ENCODE measurements at regions not wholly inside any gene's neighbourhood (a gene's known extent, or its start where the extent isn't known, plus 50 kb on each side); places are given as distances from the start of the nearest gene placed in this dataset.

DNA sequence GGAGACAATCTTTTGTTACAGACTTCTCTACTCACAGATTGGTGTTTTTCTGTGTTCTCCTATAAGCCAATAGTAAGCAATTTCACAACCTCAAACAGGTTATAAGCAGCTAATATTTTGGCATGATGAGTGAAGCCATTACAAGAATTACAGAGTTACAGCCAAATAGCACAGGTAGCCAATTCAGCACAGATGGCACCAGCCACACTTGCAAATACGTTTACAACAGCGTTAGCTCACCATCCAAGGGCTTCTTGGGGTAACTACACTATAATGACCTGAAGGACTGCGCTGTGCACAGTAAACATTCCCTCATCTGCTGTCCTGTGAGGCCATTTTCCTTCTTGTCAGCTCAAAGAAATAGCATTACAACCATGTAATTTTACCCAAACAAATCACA lies 428.6 kb downstream of the TCERG1L start:
- Histone ChIP-seq H4K20me1 (ENCODE audit: insufficient read depth, low read length) (no peaks in the 10 kb centered on the region), H3K14ac (replicated peaks; ENCODE audit: low read depth, low read length) (no peak overlapping the region), H3K27ac (ENCODE audit: insufficient read depth, low read length) (no peak overlapping the region), H4K8ac (ENCODE audit: low read depth in 2 of 2, low read length in 2 of 2) (no peak overlapping the region), H2BK15ac (ENCODE audit: low read depth, low read length) (no peak overlapping the region), H3K23ac (ENCODE audit: low read depth, low read length) (no peak overlapping the region), H3K4me3 (ENCODE audit: insufficient read depth, low read depth, low read length) (no peak overlapping the region), H3K18ac (ENCODE audit: low read depth, low read length) (no peak overlapping the region), H3K79me1 (ENCODE audit: low read depth in 1 of 2, low read length in 2 of 2) (no peaks in the 10 kb centered on the region), H2BK20ac (ENCODE audit: low read depth, low read length) (no peak overlapping the region), H2BK5ac (ENCODE audit: low read depth, low read length, poor library complexity, severe bottlenecking) (no peak overlapping the region), H3K9me1 (ENCODE audit: insufficient read depth, low read length) (no peaks in the 10 kb centered on the region), H4K5ac (ENCODE audit: low read depth, low read length) (no peak overlapping the region), H2AFZ (replicated peaks; ENCODE audit: low read length, poor library complexity) (no peak overlapping the region), H3K36me3 (ENCODE audit: control insufficient read depth, insufficient read depth, low read length) (no peaks in the 10 kb centered on the region), H4K91ac (ENCODE audit: insufficient read depth, low read depth, low read length) (no peak overlapping the region), H3K4me2 (ENCODE audit: low read depth, low read length) (no peak overlapping the region), H3K9me3 (ENCODE audit: control insufficient read depth, insufficient read depth, low read length) (peaks cover 41% of the 10 kb centered on the region), H2BK120ac (ENCODE audit: low read depth, low read length) (no peak overlapping the region), H3K56ac (ENCODE audit: extremely low read depth, insufficient read depth, low read length) (no peak overlapping the region), H3K27me3 (ENCODE audit: control insufficient read depth, insufficient read depth, low read length) (no peaks in the 10 kb centered on the region), H3K4ac (ENCODE audit: low read depth, low read length) (no peak overlapping the region), H3K9ac (ENCODE audit: low read depth, low read length) (no peak overlapping the region), H2AK5ac (ENCODE audit: low read depth, low read length) (no peak overlapping the region), H2AK9ac (replicated peaks; ENCODE audit: low read depth, low read length, poor library complexity) (no peak overlapping the region), H3K4me1 (ENCODE audit: control insufficient read depth, insufficient read depth, low read length) (no peaks in the 10 kb centered on the region)
- in situ Hi-C loops (cut with MboI; ENCODE audit: low sequenced_read_pairs) (no loop called here), intact Hi-C loops (cut with micrococcal nuclease) (no loop called here), dilution Hi-C loops (cut with HindIII; ENCODE audit: low sequenced_read_pairs, unreplicated experiment) (no loop called here)
- ChIA-PET POLR2A (ENCODE audit: unreplicated experiment) (no interaction called here), CTCF (no interaction called here)
- DNase-seq (no peak), ATAC-seq (ENCODE audit: low read depth) (no peak)
- no TSS peak for BruUV-seq (replicated peaks)
- 37% methylated on average over 2 of the region's 3 CpGs; no CpG with 5 or more reads in 1 of the 2 experiments for WGBS, 2 experiments (ENCODE audit: extremely low coverage in 2 of 2, insufficient read length in 1 of 2)
- TF ChIP-seq NFE2L2 (IDR thresholded peaks at IDR 0.05; ENCODE audit: low read depth, low read length), result no peak
- TF ChIP-seq, protein P1, sequence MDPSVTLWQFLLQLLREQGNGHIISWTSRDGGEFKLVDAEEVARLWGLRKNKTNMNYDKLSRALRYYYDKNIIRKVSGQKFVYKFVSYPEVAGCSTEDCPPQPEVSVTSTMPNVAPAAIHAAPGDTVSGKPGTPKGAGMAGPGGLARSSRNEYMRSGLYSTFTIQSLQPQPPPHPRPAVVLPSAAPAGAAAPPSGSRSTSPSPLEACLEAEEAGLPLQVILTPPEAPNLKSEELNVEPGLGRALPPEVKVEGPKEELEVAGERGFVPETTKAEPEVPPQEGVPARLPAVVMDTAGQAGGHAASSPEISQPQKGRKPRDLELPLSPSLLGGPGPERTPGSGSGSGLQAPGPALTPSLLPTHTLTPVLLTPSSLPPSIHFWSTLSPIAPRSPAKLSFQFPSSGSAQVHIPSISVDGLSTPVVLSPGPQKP (IDR thresholded peaks at IDR 0.05; ENCODE audit: borderline replicate concordance, low read depth, low read length), result no peak
- no peak for TF ChIP-seq FOS (IDR thresholded peaks at IDR 0.05; ENCODE audit: low read depth, low read length)
- no peak for TF ChIP-seq SMC3 (IDR thresholded peaks at IDR 0.05; ENCODE audit: low read depth, low read length)
- no peak for TF ChIP-seq RCOR1 (IDR thresholded peaks at IDR 0.05; ENCODE audit: insufficient replicate concordance, low read length)
- TF ChIP-seq POLR2A (IDR thresholded peaks at IDR 0.05; ENCODE audit: low read depth, low read length), result no peak
- no peak for TF ChIP-seq RFX5 (IDR thresholded peaks at IDR 0.05; ENCODE audit: low read depth, low read length)
- TF ChIP-seq MXI1 (IDR thresholded peaks at IDR 0.05; ENCODE audit: borderline replicate concordance, low read depth, low read length), result no peak
- TF ChIP-seq, protein P2, sequence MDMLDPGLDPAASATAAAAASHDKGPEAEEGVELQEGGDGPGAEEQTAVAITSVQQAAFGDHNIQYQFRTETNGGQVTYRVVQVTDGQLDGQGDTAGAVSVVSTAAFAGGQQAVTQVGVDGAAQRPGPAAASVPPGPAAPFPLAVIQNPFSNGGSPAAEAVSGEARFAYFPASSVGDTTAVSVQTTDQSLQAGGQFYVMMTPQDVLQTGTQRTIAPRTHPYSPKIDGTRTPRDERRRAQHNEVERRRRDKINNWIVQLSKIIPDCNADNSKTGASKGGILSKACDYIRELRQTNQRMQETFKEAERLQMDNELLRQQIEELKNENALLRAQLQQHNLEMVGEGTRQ (IDR thresholded peaks at IDR 0.05; ENCODE audit: low read depth, low read length), result no peak
- no peak for TF ChIP-seq CHD1 (IDR thresholded peaks at IDR 0.05; ENCODE audit: low read depth, low read length)
- TF ChIP-seq CEBPB (IDR thresholded peaks at IDR 0.05; ENCODE audit: low read depth, low read length), result no peak
- TF ChIP-seq RAD21 (IDR thresholded peaks at IDR 0.05; ENCODE audit: low read length), result no peak
- TF ChIP-seq MAZ (IDR thresholded peaks at IDR 0.05; ENCODE audit: borderline replicate concordance, low read depth, low read length), result no peak
- no peak for TF ChIP-seq MAFK (IDR thresholded peaks at IDR 0.05; ENCODE audit: low read depth, low read length)
- TF ChIP-seq, protein P3, sequence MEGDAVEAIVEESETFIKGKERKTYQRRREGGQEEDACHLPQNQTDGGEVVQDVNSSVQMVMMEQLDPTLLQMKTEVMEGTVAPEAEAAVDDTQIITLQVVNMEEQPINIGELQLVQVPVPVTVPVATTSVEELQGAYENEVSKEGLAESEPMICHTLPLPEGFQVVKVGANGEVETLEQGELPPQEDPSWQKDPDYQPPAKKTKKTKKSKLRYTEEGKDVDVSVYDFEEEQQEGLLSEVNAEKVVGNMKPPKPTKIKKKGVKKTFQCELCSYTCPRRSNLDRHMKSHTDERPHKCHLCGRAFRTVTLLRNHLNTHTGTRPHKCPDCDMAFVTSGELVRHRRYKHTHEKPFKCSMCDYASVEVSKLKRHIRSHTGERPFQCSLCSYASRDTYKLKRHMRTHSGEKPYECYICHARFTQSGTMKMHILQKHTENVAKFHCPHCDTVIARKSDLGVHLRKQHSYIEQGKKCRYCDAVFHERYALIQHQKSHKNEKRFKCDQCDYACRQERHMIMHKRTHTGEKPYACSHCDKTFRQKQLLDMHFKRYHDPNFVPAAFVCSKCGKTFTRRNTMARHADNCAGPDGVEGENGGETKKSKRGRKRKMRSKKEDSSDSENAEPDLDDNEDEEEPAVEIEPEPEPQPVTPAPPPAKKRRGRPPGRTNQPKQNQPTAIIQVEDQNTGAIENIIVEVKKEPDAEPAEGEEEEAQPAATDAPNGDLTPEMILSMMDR (conservative IDR thresholded peaks at IDR 0.05; ENCODE audit: low read depth, low read length), result no peak
- TF ChIP-seq BHLHE40 (IDR thresholded peaks at IDR 0.05; ENCODE audit: low read depth, low read length), result no peak
